Tibial nerve (tissue), 4 donors: ENCODE measurements at regions not wholly inside any gene's neighbourhood (a gene's known extent, or its start where the extent isn't known, plus 50 kb on each side); places are given as distances from the start of the nearest gene placed in this dataset.

Experiments used
- DNase-seq, 2 donors: peaks; one replicate each; pipeline ENCODE4 v3.0.0-alpha.2; 2019; ENCODE audit warnings: low spot score in 2 of 2
- H3K27ac ChIP-seq, 4 donors: fragments of 200-600 bp; sonication (generic) in 3 of 4; one replicate each; pipeline ENCODE4 v1.5.1; 2017 to 2019; ENCODE audit warnings: mild to moderate bottlenecking in 1 of 4
- H3K27me3 ChIP-seq, 2 donors: fragments of 200-600 bp; sonication (generic) in 1 of 2; one replicate each; pipeline versions ENCODE4 v1.5.1 to v1.6.0; 2017 to 2019
- H3K36me3 ChIP-seq, 3 donors: fragments of 200-600 bp; sonication (generic); one replicate each; pipeline ENCODE4 v1.5.1; 2018 to 2019
- H3K4me1 ChIP-seq, 4 donors: fragments of 200-600 bp; sonication (generic) in 3 of 4; one replicate each; pipeline ENCODE4 v1.5.1; 2017 to 2019
- H3K4me3 ChIP-seq, 4 donors: fragments of 200-600 bp; sonication (generic) in 3 of 4; one replicate each; pipeline ENCODE4 v1.5.1; 2017 to 2019; ENCODE audit warnings: mild to moderate bottlenecking in 1 of 4, moderate library complexity in 1 of 4
- H3K9me3 ChIP-seq, 4 donors: fragments of 200-600 bp; sonication (generic) in 3 of 4; one replicate each; pipeline ENCODE4 v1.5.1; 2017 to 2019
- EP300 ChIP-seq, 2 donors: sonication (generic); formaldehyde crosslinking; IDR thresholded peaks; one replicate each; pipeline ENCODE4 v1.6.1; 2017; ENCODE audit warnings: antibody characterized with exemption in 2 of 2, mild to moderate bottlenecking in 1 of 2
- POLR2A ChIP-seq, 2 donors: fragments of 450-650 bp; IDR thresholded peaks; one replicate each; pipeline ENCODE4 v1.6.1; 2017; ENCODE audit warnings: antibody characterized with exemption in 2 of 2, mild to moderate bottlenecking in 2 of 2, moderate library complexity in 2 of 2
- WGBS, 2 donors: methylation state at CpG; one replicate each; pipeline ENCODE4 v1.1.5; 2018; 5-methylcytosine and 5-hydroxymethylcytosine counted together
- TF ChIP-seq, protein P1 (sequence below), 5 experiments: fragments of 200-600 bp in 3 of 5; fragments of 450-650 bp in 2 of 5; sonication (generic) in 3 of 5; IDR thresholded peaks; one replicate each; pipeline ENCODE4 v1.5.1; 2016 to 2019; ENCODE audit warnings: antibody characterized with exemption in 5 of 5, mild to moderate bottlenecking in 3 of 5, moderate library complexity in 2 of 5

DNA sequence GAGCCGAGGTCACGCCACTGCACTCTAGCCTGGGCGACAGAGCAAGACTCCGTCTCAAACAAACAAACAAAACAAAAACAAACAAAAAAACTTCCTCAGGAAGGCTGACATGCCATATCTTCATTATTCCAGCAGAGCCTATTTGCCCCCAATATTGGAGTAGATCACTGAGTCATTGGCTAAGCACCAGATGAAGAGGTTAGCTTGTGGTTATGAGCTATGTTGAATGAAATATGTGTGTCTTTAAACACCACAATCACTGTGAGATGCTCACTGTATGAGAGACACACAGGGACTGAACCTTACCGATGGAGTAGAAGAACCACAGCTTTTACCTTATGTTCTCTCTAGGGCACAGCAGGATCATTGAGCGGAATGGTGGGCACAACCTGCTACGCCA, 122.1 kb upstream of the EOLA2 start:
- TF ChIP-seq, protein P1, sequence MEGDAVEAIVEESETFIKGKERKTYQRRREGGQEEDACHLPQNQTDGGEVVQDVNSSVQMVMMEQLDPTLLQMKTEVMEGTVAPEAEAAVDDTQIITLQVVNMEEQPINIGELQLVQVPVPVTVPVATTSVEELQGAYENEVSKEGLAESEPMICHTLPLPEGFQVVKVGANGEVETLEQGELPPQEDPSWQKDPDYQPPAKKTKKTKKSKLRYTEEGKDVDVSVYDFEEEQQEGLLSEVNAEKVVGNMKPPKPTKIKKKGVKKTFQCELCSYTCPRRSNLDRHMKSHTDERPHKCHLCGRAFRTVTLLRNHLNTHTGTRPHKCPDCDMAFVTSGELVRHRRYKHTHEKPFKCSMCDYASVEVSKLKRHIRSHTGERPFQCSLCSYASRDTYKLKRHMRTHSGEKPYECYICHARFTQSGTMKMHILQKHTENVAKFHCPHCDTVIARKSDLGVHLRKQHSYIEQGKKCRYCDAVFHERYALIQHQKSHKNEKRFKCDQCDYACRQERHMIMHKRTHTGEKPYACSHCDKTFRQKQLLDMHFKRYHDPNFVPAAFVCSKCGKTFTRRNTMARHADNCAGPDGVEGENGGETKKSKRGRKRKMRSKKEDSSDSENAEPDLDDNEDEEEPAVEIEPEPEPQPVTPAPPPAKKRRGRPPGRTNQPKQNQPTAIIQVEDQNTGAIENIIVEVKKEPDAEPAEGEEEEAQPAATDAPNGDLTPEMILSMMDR (IDR thresholded peaks at IDR 0.05), result no peak
- Histone ChIP-seq H3K27ac (no peak overlapping the region), H3K4me1 (no peaks in the 10 kb centered on the region), H3K4me3 (no peak overlapping the region), H3K27me3 (no peaks in the 10 kb centered on the region), H3K36me3 (no peaks in the 10 kb centered on the region), H3K9me3 (no peaks in the 10 kb centered on the region)
- WGBS, 2 donors, result 90 to 95% methylated on average over 7 of the region's 7 CpGs
- no peak for DNase-seq

DNA sequence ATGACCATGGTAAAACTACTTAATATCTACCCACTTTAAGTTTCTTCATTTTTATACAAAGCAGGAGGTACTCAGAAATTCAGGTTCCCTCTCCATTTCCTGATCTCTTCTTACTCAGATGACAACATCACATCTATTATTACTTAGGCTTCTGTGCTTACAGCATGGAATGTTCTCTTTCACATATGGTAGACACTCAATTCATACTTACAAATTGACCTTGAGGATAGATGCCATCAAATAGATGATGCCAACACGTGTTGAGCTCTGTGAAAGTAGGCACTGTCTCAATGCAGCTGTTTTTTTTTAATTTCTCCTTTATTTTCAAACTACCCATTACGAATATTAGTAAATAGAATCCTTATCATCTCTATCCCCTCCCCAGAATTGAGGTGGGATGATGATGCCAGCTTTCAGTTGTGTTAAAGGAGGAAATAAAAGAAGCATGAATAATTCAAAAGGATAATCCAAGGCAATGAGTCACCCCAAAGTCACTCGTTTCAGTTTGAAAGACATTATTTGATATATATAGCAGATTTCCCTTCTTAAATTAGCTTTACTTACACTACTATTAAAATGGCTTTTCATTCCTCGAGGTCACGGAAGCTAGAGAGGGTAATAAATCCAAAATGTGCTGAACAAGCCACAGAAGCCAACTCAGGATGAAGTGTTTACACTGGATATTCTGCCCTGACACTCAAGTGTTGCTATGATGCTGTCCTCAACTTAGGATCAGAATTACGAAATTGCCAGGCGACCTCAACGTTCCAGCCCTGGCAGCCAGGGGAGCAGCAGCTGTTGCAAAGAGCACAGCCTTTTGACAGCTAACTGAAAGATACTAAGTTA, 124.2 kb upstream of the EOLA2 start:
- DNase-seq, result peak in 1 of 2 donors; percentile 20
- WGBS, 2 donors, result 34 to 45% methylated on average over 8 of the region's 8 CpGs

DNA sequence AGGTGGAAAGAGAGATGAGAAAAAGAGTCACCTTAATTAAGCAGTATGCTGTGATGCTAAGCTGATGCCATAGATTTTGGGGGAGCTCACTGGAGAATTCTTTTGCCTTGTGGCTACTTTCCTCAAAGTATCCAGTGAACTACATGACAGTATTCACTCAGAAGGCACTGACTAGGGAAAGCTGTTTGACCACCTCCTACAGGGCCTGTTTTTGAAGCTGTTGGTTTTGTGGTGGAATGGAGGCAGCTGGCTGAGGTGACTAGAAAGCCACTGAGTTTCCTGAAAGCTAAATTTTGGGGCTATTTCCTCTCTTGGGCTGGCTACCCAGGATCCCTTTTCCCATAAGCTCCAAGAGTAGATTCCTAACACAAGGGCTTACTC, 124.8 kb upstream of the EOLA2 start:
- H3K27ac ChIP-seq, result no peak overlapping the region
- H3K36me3 ChIP-seq, result no peaks in the 10 kb centered on the region
- TF ChIP-seq, protein P1 (IDR thresholded peaks at IDR 0.05), result no peak
- TF ChIP-seq EP300 (IDR thresholded peaks at IDR 0.05) (no peak), POLR2A (IDR thresholded peaks at IDR 0.05) (no peak)
- H3K9me3 ChIP-seq, result no peaks in the 10 kb centered on the region
- H3K27me3 ChIP-seq, result no peaks in the 10 kb centered on the region
- no peak for DNase-seq
- no peak overlapping the region for H3K4me3 ChIP-seq
- H3K4me1 ChIP-seq, result no peaks in the 10 kb centered on the region

More for the DNA sequence above, 124.2 kb upstream of the EOLA2 start:
- Histone ChIP-seq H3K4me1 (no peaks in the 10 kb centered on the region), H3K36me3 (no peaks in the 10 kb centered on the region), H3K27ac (no peak overlapping the region), H3K4me3 (no peak overlapping the region), H3K9me3 (no peaks in the 10 kb centered on the region), H3K27me3 (no peaks in the 10 kb centered on the region)
- no peak for TF ChIP-seq POLR2A (IDR thresholded peaks at IDR 0.05)
- TF ChIP-seq, protein P1 (IDR thresholded peaks at IDR 0.05), result no peak
- TF ChIP-seq EP300 (IDR thresholded peaks at IDR 0.05), result no peak

DNA sequence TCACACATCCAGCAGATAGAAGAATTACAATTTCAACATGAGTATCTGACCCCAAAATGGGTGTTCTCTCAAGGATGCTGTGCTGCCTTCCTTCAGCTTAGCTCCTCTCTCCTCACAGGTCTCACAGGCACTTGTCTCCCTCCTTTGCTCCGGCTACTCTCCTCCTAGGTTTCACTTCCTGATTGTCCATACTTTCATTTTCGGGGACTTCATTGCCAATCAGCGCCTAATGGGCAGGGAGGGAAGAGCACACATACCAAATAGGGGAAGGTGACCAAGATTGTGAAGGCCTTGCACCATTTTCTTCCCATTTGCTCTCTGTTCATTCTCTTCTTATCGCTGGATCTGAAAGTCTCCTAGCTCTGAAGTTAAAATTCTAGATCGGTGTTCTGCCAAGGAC, 125.4 kb upstream of the EOLA2 start:
- Histone ChIP-seq H3K36me3 (no peaks in the 10 kb centered on the region), H3K4me3 (no peak overlapping the region), H3K9me3 (no peaks in the 10 kb centered on the region), H3K27ac (no peak overlapping the region), H3K27me3 (no peaks in the 10 kb centered on the region), H3K4me1 (no peaks in the 10 kb centered on the region)
- 79 to 86% methylated on average over 5 of the region's 5 CpGs for WGBS, 2 donors
- no peak for TF ChIP-seq POLR2A (IDR thresholded peaks at IDR 0.05)
- no peak for DNase-seq

DNA sequence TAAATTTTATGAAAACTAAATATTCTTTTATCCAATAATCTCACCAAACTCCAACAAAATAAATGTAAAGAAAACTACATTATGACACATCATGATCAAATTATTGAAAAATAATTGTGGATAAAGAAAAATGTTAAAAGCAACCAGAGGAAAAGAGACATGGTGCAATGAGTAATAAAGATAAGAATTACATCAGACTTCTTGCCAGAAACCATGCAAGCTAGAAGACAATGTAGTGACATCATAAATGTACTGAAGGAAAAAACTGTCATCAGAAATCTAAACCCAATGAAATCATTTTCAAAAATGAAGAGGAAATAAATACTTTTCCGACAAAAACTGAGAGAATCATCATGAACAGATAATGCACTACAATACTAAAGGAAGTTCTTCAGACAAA, 135.9 kb upstream of the EOLA2 start:
- no peak for DNase-seq
- Histone ChIP-seq H3K9me3 (no peaks in the 10 kb centered on the region), H3K27ac (no peak overlapping the region), H3K4me3 (no peak overlapping the region), H3K4me1 (no peaks in the 10 kb centered on the region), H3K36me3 (no peaks in the 10 kb centered on the region), H3K27me3 (no peaks in the 10 kb centered on the region)
- no peak for TF ChIP-seq POLR2A (IDR thresholded peaks at IDR 0.05)
- TF ChIP-seq EP300 (IDR thresholded peaks at IDR 0.05), result no peak
- TF ChIP-seq, protein P1 (IDR thresholded peaks at IDR 0.05), result no peak
- 84 to 93% methylated on average over 1 of the region's 1 CpG for WGBS, 2 donors
